Vagina (tissue), 2 donors: ENCODE measurements at regions not wholly inside any gene's neighbourhood (a gene's known extent, or its start where the extent isn't known, plus 50 kb on each side); places are given as distances from the start of the nearest gene placed in this dataset.

Source experiments
- DNase-seq, 2 donors: peaks; one replicate each; pipeline ENCODE4 v3.0.0-alpha.2; 2017; ENCODE audit errors: extremely low spot score in 2 of 2
- H3K27ac ChIP-seq: fragments of 200-600 bp; sonication (generic); one replicate; pipeline ENCODE4 v1.5.1; 2019
- H3K27me3 ChIP-seq: fragments of 200-600 bp; sonication (generic); one replicate; pipeline ENCODE4 v1.5.1; 2019
- H3K36me3 ChIP-seq, 2 donors: fragments of 200-600 bp; sonication (generic); one replicate each; pipeline ENCODE4 v1.5.1; 2017 to 2019
- H3K4me1 ChIP-seq: fragments of 200-600 bp; sonication (generic); one replicate; pipeline ENCODE4 v1.5.1; 2019
- H3K4me3 ChIP-seq, 2 donors: fragments of 200-600 bp; sonication (generic); 1 replicate in 1 of 2; 2 replicates in 1 of 2; pipeline ENCODE4 v1.5.1; 2016 to 2019
- H3K9me3 ChIP-seq: fragments of 200-600 bp; sonication (generic); one replicate; pipeline ENCODE4 v1.5.1; 2019
- POLR2A ChIP-seq, 2 donors: fragments of 450-650 bp; IDR thresholded peaks; one replicate each; pipeline ENCODE4 v1.6.1; 2017; ENCODE audit warnings: antibody characterized with exemption in 2 of 2, mild to moderate bottlenecking in 2 of 2, moderate library complexity in 2 of 2
- POLR2AphosphoS5 ChIP-seq, 2 donors: sonication (generic); formaldehyde crosslinking; IDR thresholded peaks; one replicate each; pipeline ENCODE4 v1.9.0; 2017; ENCODE audit warnings: antibody characterized with exemption in 2 of 2, mild to moderate bottlenecking in 2 of 2, low read depth in 1 of 2; ENCODE audit not compliant: insufficient read depth in 1 of 2
- intact Hi-C: fragments of 100-400 bp; cut with DNase I; formaldehyde crosslinking; loops from one replicate; pipeline ENCODE4 v1.15.1; 2023
- TF ChIP-seq, protein P1 (sequence below), 3 experiments: fragments of 450-650 bp in 2 of 3; fragments of 200-600 bp in 1 of 3; sonication (generic) in 1 of 3; IDR thresholded peaks; one replicate each; pipeline ENCODE4 v1.5.1; 2017 to 2019; ENCODE audit warnings: antibody characterized with exemption in 3 of 3, mild to moderate bottlenecking in 2 of 3, moderate library complexity in 2 of 3

- no peaks in the 10 kb centered on the region for H3K9me3 ChIP-seq
- H3K4me3 ChIP-seq: no peak overlapping the region
- no peak overlapping the region for H3K27ac ChIP-seq
- intact Hi-C loops: no loop called here
- no peaks in the 10 kb centered on the region for H3K27me3 ChIP-seq
- TF ChIP-seq POLR2AphosphoS5 (IDR thresholded peaks at IDR 0.05; ENCODE audit: insufficient read depth in 1 of 2, low read depth in 1 of 2) (no peak), POLR2A (IDR thresholded peaks at IDR 0.05) (no peak)
- TF ChIP-seq, protein P1, sequence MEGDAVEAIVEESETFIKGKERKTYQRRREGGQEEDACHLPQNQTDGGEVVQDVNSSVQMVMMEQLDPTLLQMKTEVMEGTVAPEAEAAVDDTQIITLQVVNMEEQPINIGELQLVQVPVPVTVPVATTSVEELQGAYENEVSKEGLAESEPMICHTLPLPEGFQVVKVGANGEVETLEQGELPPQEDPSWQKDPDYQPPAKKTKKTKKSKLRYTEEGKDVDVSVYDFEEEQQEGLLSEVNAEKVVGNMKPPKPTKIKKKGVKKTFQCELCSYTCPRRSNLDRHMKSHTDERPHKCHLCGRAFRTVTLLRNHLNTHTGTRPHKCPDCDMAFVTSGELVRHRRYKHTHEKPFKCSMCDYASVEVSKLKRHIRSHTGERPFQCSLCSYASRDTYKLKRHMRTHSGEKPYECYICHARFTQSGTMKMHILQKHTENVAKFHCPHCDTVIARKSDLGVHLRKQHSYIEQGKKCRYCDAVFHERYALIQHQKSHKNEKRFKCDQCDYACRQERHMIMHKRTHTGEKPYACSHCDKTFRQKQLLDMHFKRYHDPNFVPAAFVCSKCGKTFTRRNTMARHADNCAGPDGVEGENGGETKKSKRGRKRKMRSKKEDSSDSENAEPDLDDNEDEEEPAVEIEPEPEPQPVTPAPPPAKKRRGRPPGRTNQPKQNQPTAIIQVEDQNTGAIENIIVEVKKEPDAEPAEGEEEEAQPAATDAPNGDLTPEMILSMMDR (IDR thresholded peaks at IDR 0.05): no peak
- no peak for DNase-seq
- H3K36me3 ChIP-seq: no peaks in the 10 kb centered on the region
- no peaks in the 10 kb centered on the region for H3K4me1 ChIP-seq
These were observed 167.7 kb upstream of the P2RY1 start for GRCh38 chr3:152667267-152667666.

- no peak overlapping the region for H3K4me3 ChIP-seq
- H3K27me3 ChIP-seq: no peaks in the 10 kb centered on the region
- no peaks in the 10 kb centered on the region for H3K4me1 ChIP-seq
- H3K27ac ChIP-seq: no peak overlapping the region
- intact Hi-C loops: no loop called here
- no peak for DNase-seq
- no peaks in the 10 kb centered on the region for H3K36me3 ChIP-seq
- no peaks in the 10 kb centered on the region for H3K9me3 ChIP-seq
- TF ChIP-seq POLR2AphosphoS5 (IDR thresholded peaks at IDR 0.05; ENCODE audit: insufficient read depth in 1 of 2, low read depth in 1 of 2) (no peak), POLR2A (IDR thresholded peaks at IDR 0.05) (no peak)
- TF ChIP-seq, protein P1 (IDR thresholded peaks at IDR 0.05): no peak
These were observed 165.4 kb upstream of the P2RY1 start for GRCh38 chr3:152669560-152669959.

DNA sequence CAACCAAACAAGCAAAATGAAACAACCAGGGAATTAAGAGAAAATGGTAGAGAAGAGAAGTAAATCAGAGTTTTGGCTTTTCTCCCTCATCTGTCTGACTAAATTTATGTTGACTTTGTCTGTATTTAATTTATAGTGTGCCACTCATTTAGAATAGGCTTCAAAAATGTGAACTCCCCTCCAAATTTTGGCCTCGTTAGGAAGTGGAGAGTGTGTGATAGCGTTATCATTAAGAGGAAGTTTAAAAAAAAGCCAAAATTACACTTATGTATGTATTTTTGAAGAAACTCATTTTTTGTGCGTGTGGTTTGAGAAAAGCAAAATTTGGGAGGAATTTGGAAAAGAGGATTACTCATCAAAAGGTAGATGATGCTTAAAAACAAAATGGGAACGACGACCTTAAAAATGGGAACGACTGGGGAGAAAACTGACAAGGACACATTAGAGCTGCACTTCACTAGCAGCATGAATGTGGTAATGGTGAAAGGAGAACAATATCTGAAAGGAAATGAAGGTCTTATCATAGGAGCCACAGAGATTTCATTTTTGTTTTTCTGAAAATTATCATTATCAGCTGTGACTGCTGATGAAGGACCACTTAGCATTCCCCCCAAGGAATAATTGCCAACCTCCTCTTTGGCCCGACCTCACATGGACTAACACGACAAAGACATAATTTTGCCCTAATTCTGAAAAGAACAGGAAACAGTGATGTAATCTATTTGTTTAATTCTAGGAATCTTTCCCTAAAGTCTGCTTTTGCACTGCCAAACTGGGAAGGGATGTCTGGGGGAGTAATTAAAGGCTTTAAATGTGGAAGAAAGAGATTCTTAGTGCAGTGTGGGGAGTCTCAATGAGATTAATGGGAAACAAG is 163.2 kb upstream of the P2RY1 start:
- H3K36me3 ChIP-seq: no peaks in the 10 kb centered on the region
- H3K27ac ChIP-seq: no peak overlapping the region
- no peaks in the 10 kb centered on the region for H3K9me3 ChIP-seq
- intact Hi-C loops: no loop called here
- H3K4me1 ChIP-seq: no peaks in the 10 kb centered on the region
- H3K4me3 ChIP-seq: no peak overlapping the region
- DNase-seq: no peak
- no peaks in the 10 kb centered on the region for H3K27me3 ChIP-seq
- TF ChIP-seq POLR2A (IDR thresholded peaks at IDR 0.05) (no peak), POLR2AphosphoS5 (IDR thresholded peaks at IDR 0.05; ENCODE audit: insufficient read depth in 1 of 2, low read depth in 1 of 2) (no peak)
- TF ChIP-seq, protein P1 (IDR thresholded peaks at IDR 0.05): no peak

DNA sequence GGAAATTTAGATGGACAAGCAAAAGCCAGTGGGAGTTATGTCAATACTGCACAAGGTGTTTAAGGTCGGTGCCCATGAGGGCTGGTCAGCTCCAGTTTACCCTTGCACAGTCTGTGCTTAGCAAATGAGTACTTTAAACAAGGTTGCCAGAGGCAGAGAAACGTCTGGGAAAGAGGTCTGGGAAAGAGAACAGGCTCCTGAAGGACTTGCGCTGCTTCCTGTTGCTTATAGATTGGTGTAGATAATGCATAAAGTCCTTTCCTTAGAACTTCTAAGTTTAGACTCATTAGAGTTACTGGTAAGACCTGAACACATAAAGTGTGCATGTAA is 162.6 kb upstream of the P2RY1 start:
- H3K9me3 ChIP-seq: no peaks in the 10 kb centered on the region
- H3K27ac ChIP-seq: no peak overlapping the region
- no peak overlapping the region for H3K4me3 ChIP-seq
- H3K4me1 ChIP-seq: no peaks in the 10 kb centered on the region
- H3K27me3 ChIP-seq: no peaks in the 10 kb centered on the region
- intact Hi-C loops: no loop called here
- no peak for DNase-seq
- no peaks in the 10 kb centered on the region for H3K36me3 ChIP-seq
- no peak for TF ChIP-seq POLR2A (IDR thresholded peaks at IDR 0.05)
- TF ChIP-seq, protein P1 (IDR thresholded peaks at IDR 0.05): no peak
- no peak for TF ChIP-seq POLR2AphosphoS5 (IDR thresholded peaks at IDR 0.05; ENCODE audit: insufficient read depth in 1 of 2, low read depth in 1 of 2)

DNA sequence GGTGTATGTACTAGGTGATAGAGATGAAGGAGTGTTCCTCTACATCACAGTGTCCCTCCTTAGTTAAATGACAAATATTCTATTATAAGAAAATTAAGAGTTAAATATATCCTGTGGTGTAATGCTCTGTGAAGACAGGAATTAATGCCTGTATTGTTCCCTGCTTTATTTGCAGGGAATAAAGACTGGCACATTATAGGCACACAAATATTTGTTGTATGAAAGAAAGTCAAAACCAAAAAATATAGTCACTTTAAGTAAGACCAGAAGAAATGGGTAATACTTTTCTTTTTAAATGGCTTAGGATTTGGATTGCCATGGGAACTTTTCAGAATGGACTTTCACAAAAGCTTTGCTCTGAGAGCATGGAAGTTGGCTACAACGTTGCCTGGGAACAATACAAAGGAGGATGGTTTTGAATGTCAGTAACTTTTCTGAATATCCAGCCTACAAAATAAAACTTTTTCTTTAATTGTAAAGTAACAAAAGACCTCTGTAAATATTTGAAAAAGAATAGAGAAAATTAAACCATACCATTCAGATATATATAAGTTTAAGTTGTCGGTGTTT is 158.0 kb upstream of the P2RY1 start:
- Histone ChIP-seq H3K4me1 (no peaks in the 10 kb centered on the region), H3K27me3 (no peaks in the 10 kb centered on the region), H3K4me3 (no peak overlapping the region), H3K36me3 (no peaks in the 10 kb centered on the region), H3K9me3 (no peaks in the 10 kb centered on the region), H3K27ac (no peak overlapping the region)
- no peak for DNase-seq
- intact Hi-C loops: no loop called here
- TF ChIP-seq POLR2AphosphoS5 (IDR thresholded peaks at IDR 0.05; ENCODE audit: insufficient read depth in 1 of 2, low read depth in 1 of 2) (no peak), POLR2A (IDR thresholded peaks at IDR 0.05) (no peak)
- TF ChIP-seq, protein P1 (IDR thresholded peaks at IDR 0.05): no peak
